GM03348 (cell line): ENCODE measurements at regions not wholly inside any gene's neighbourhood (a gene's known extent, or its start where the extent isn't known, plus 50 kb on each side); places are given as distances from the start of the nearest gene placed in this dataset.
"Not testable (repeated sequence)": the region's sequence is repeated elsewhere in the genome, so short reads cannot be mapped to it uniquely, and the experiment has no call there.

Experiments used
- DNase-seq: peaks from one replicate; pipeline ENCODE4 v3.0.0; 2012; ENCODE audit warnings: low spot score

GRCh38 chr9:85208666-85209065 lies 533.1 kb downstream of the AGTPBP1 start:
- no peak for DNase-seq

- DNase-seq, result no peak
Observed at GRCh38 chr9:85204176-85204575, 534.6 kb downstream of the NTRK2 start.

- DNase-seq, result no peak
Observed at GRCh38 chr9:85202596-85202995, 533.1 kb downstream of the NTRK2 start.

- no peak for DNase-seq
Observed at GRCh38 chr9:85200726-85201404, 531.3 kb downstream of the NTRK2 start.

- DNase-seq, result no peak
Observed at GRCh38 chr9:85199866-85200495, 530.5 kb downstream of the NTRK2 start.

- DNase-seq, result no peak
Observed at GRCh38 chr9:85192750-85193149, 523.2 kb downstream of the NTRK2 start.

GRCh38 chr9:85186218-85186585 lies 516.7 kb downstream of the NTRK2 start:
- no peak for DNase-seq

- no peak for DNase-seq
Observed at GRCh38 chr9:85185486-85186217, 516.1 kb downstream of the NTRK2 start.

- no peak for DNase-seq
Observed at GRCh38 chr9:85182383-85182782, 512.9 kb downstream of the NTRK2 start.

- no peak for DNase-seq
Observed at GRCh38 chr9:85178474-85178873, 508.9 kb downstream of the NTRK2 start.

GRCh38 chr9:85173967-85174366 lies 504.4 kb downstream of the NTRK2 start:
- DNase-seq, result no peak

- no peak for DNase-seq
Observed at GRCh38 chr9:85172001-85172978, 502.8 kb downstream of the NTRK2 start.

- no peak for DNase-seq
Observed at GRCh38 chr9:85171163-85171562, 501.6 kb downstream of the NTRK2 start.

GRCh38 chr9:85168412-85168811 lies 498.9 kb downstream of the NTRK2 start:
- DNase-seq, result no peak

GRCh38 chr9:85167146-85167545 lies 497.6 kb downstream of the NTRK2 start:
- DNase-seq, result no peak

- DNase-seq, result no peak
Observed at GRCh38 chr9:85163825-85164224, 494.3 kb downstream of the NTRK2 start.

- DNase-seq, result no peak
Observed at GRCh38 chr9:85163415-85163814, 493.9 kb downstream of the NTRK2 start.

GRCh38 chr9:85162822-85163221 lies 493.3 kb downstream of the NTRK2 start:
- no peak for DNase-seq

- not testable (repeated sequence) for DNase-seq
Observed at GRCh38 chr9:85160944-85161343, 491.4 kb downstream of the NTRK2 start.

GRCh38 chr9:85158512-85158911 lies 489.0 kb downstream of the NTRK2 start:
- DNase-seq, result no peak

- DNase-seq, result no peak
Observed at GRCh38 chr9:85157772-85158171, 488.2 kb downstream of the NTRK2 start.

- no peak for DNase-seq
Observed at GRCh38 chr9:85156652-85157051, 487.1 kb downstream of the NTRK2 start.
